DOHH2 (cell line): ENCODE measurements at regions not wholly inside any gene's neighbourhood (a gene's known extent, or its start where the extent isn't known, plus 50 kb on each side); places are given as distances from the start of the nearest gene placed in this dataset.

Experiments
- CTCF ChIP-seq: fragments of 200-600 bp; sonication (generic); IDR thresholded peaks from one replicate; pipeline ENCODE4 v1.5.1; 2014; ENCODE audit warnings: antibody characterized with exemption, mild to moderate bottlenecking, low read depth, low read length; ENCODE audit not compliant: poor library complexity, severe bottlenecking
- EZH2phosphoT487 ChIP-seq: fragments of 200-600 bp; sonication (generic); IDR thresholded peaks from 2 replicates; pipeline ENCODE4 v1.6.1; 2017; ENCODE audit warnings: borderline replicate concordance, mild to moderate bottlenecking, antibody characterized with exemption, low read length, moderate library complexity, mixed read lengths

- TF ChIP-seq CTCF (no peak), EZH2phosphoT487 (no peak)
These were observed 111.7 kb upstream of the PUM3 start for GRCh38 chr9:2955575-2955974.
